WERI-Rb-1 (cell line): ENCODE measurements at regions not wholly inside any gene's neighbourhood (a gene's known extent, or its start where the extent isn't known, plus 50 kb on each side); places are given as distances from the start of the nearest gene placed in this dataset.

Experiments
- DNase-seq: peaks from one replicate; pipeline ENCODE4 v3.0.0-alpha.2; 2020
- H3K27ac ChIP-seq: fragments of 250-450 bp; sonication (Bioruptor Pico); 2 replicates; pipeline ENCODE4 v1.5.1; 2020; ENCODE audit warnings: mild to moderate bottlenecking, moderate library complexity
- H3K27me3 ChIP-seq: fragments of 250-450 bp; sonication (Bioruptor Pico); 2 replicates; pipeline ENCODE4 v1.5.1; 2021; ENCODE audit warnings: mild to moderate bottlenecking, low read depth, moderate library complexity; ENCODE audit not compliant: insufficient read depth, severe bottlenecking
- H3K36me3 ChIP-seq: fragments of 250-450 bp; sonication (Bioruptor Pico); 2 replicates; pipeline ENCODE4 v1.5.1; 2020; ENCODE audit warnings: mild to moderate bottlenecking, moderate library complexity
- H3K4me3 ChIP-seq: 2 replicates; pipeline ENCODE4 v1.5.1; 2011; ENCODE audit warnings: low read depth, mild to moderate bottlenecking, control low read depth, low read length
- H3K9me3 ChIP-seq: fragments of 250-450 bp; sonication (Bioruptor Pico); 2 replicates; pipeline ENCODE4 v1.5.1; 2021; ENCODE audit warnings: mild to moderate bottlenecking, moderate library complexity; ENCODE audit not compliant: severe bottlenecking
- CTCF ChIP-seq: IDR thresholded peaks from 2 replicates; pipeline ENCODE4 v1.5.1; 2011; ENCODE audit warnings: low read depth, mild to moderate bottlenecking, control low read depth, inconsistent platforms, low read length

GRCh38 chr12:74626397-74626796 is 88.8 kb downstream of the ATXN7L3B start:
- TF ChIP-seq CTCF: no peak
- no peak overlapping the region for H3K4me3 ChIP-seq
- H3K36me3 ChIP-seq: no peaks in the 10 kb centered on the region
- no peak overlapping the region for H3K27ac ChIP-seq
- DNase-seq: no peak
- H3K27me3 ChIP-seq: no peaks in the 10 kb centered on the region
- peaks cover 2% of the 10 kb centered on the region for H3K9me3 ChIP-seq

- H3K27ac ChIP-seq: no peak overlapping the region
- no peak for DNase-seq
- no peaks in the 10 kb centered on the region for H3K27me3 ChIP-seq
- TF ChIP-seq CTCF: no peak
- peaks cover 3% of the 10 kb centered on the region for H3K9me3 ChIP-seq
- no peaks in the 10 kb centered on the region for H3K36me3 ChIP-seq
- no peak overlapping the region for H3K4me3 ChIP-seq
These were observed 103.6 kb downstream of the ATXN7L3B start for GRCh38 chr12:74641262-74641661.

GRCh38 chr12:74641694-74642093 is 104.1 kb downstream of the ATXN7L3B start:
- TF ChIP-seq CTCF: no peak
- Histone ChIP-seq H3K9me3 (peaks cover 3% of the 10 kb centered on the region), H3K36me3 (no peaks in the 10 kb centered on the region), H3K4me3 (no peak overlapping the region), H3K27ac (no peak overlapping the region), H3K27me3 (no peaks in the 10 kb centered on the region)
- no peak for DNase-seq

GRCh38 chr12:74644681-74645080 is 107.0 kb downstream of the ATXN7L3B start:
- Histone ChIP-seq H3K27ac (no peak overlapping the region), H3K9me3 (peaks cover 3% of the 10 kb centered on the region), H3K27me3 (no peaks in the 10 kb centered on the region), H3K4me3 (no peak overlapping the region), H3K36me3 (no peaks in the 10 kb centered on the region)
- DNase-seq: no peak
- no peak for TF ChIP-seq CTCF

GRCh38 chr12:74646831-74647230 is 109.2 kb downstream of the ATXN7L3B start:
- no peaks in the 10 kb centered on the region for H3K27me3 ChIP-seq
- H3K36me3 ChIP-seq: no peaks in the 10 kb centered on the region
- H3K9me3 ChIP-seq: peaks cover 3% of the 10 kb centered on the region
- H3K4me3 ChIP-seq: no peak overlapping the region
- DNase-seq: no peak
- TF ChIP-seq CTCF: 0 out of 2 replicates have a peak, but pooled peaks have one; percentile 21
- H3K27ac ChIP-seq: no peak overlapping the region

GRCh38 chr12:74647256-74647655 is 109.6 kb downstream of the ATXN7L3B start:
- Histone ChIP-seq H3K27ac (no peak overlapping the region), H3K9me3 (peaks cover 3% of the 10 kb centered on the region), H3K27me3 (no peaks in the 10 kb centered on the region), H3K4me3 (no peak overlapping the region), H3K36me3 (no peaks in the 10 kb centered on the region)
- TF ChIP-seq CTCF: no peak
- DNase-seq: no peak
